Hepatocyte (in vitro differentiated cells): ENCODE measurements at regions not wholly inside any gene's neighbourhood (a gene's known extent, or its start where the extent isn't known, plus 50 kb on each side); places are given as distances from the start of the nearest gene placed in this dataset.

Experiments
- DNase-seq: peaks from one replicate; pipeline ENCODE4 v3.0.0-alpha.2; 2016; ENCODE audit warnings: low spot score
- H2AFZ ChIP-seq: fragments of 200-600 bp; sonication (generic); 2 replicates; pipeline ENCODE4 v1.6.0; 2016; ENCODE audit warnings: antibody characterized with exemption, mild to moderate bottlenecking
- H3K27ac ChIP-seq: fragments of 200-600 bp; sonication (generic); 2 replicates; pipeline ENCODE4 v1.5.1; 2016; ENCODE audit warnings: mild to moderate bottlenecking
- H3K27me3 ChIP-seq: fragments of 200-600 bp; sonication (generic); 2 replicates; pipeline ENCODE4 v1.6.1; 2016
- H3K36me3 ChIP-seq: fragments of 200-600 bp; sonication (generic); replicated peaks from 2 replicates; pipeline ENCODE4 v1.5.1; 2016; ENCODE audit warnings: low read depth; ENCODE audit not compliant: insufficient read depth
- H3K4me1 ChIP-seq: fragments of 200-600 bp; sonication (generic); 2 replicates; pipeline ENCODE4 v1.5.1; 2016; ENCODE audit warnings: mild to moderate bottlenecking, moderate library complexity; ENCODE audit not compliant: insufficient read depth
- H3K4me2 ChIP-seq: fragments of 200-600 bp; sonication (generic); 2 replicates; pipeline ENCODE4 v1.6.0; 2016
- H3K4me3 ChIP-seq: fragments of 200-600 bp; sonication (generic); 2 replicates; pipeline ENCODE4 v1.5.1; 2016; ENCODE audit warnings: mild to moderate bottlenecking
- H3K79me2 ChIP-seq: fragments of 200-600 bp; sonication (generic); 2 replicates; pipeline ENCODE4 v1.6.0; 2017; ENCODE audit warnings: mild to moderate bottlenecking
- H3K9me2 ChIP-seq: fragments of 200-600 bp; sonication (generic); replicated peaks from 2 replicates; pipeline ENCODE4 v1.6.0; 2017; ENCODE audit warnings: mild to moderate bottlenecking; ENCODE audit not compliant: insufficient read depth
- H3K9me3 ChIP-seq: fragments of 200-600 bp; sonication (generic); 2 replicates; pipeline ENCODE4 v1.5.1; 2016; ENCODE audit warnings: low read depth, mild to moderate bottlenecking
- H4K20me1 ChIP-seq: fragments of 200-600 bp; sonication (generic); 2 replicates; pipeline ENCODE4 v1.6.0; 2016; ENCODE audit warnings: mild to moderate bottlenecking; ENCODE audit not compliant: insufficient read depth, poor library complexity, severe bottlenecking
- EZH2 ChIP-seq: fragments of 200-600 bp; sonication (generic); IDR thresholded peaks from 2 replicates; pipeline ENCODE4 v1.6.1; 2016; ENCODE audit warnings: antibody characterized with exemption, mild to moderate bottlenecking, borderline replicate concordance
- EZH2phosphoT487 ChIP-seq: fragments of 200-600 bp; sonication (generic); IDR thresholded peaks from one replicate; pipeline ENCODE4 v1.6.1; 2018; ENCODE audit warnings: antibody characterized with exemption, mild to moderate bottlenecking, low read depth, moderate library complexity; ENCODE audit not compliant: unreplicated experiment, severe bottlenecking
- WGBS: methylation state at CpG from one replicate; pipeline ENCODE4 v1.1.6; 2016; ENCODE audit warnings: low lambda C conversion rate; ENCODE audit errors: missing lambda C conversion rate; 5-methylcytosine and 5-hydroxymethylcytosine counted together
- TF ChIP-seq, protein P1 (sequence below): fragments of 200-600 bp; sonication (generic); IDR thresholded peaks from 2 replicates; pipeline ENCODE4 v1.5.1; 2016; ENCODE audit warnings: antibody characterized with exemption, mild to moderate bottlenecking; ENCODE audit not compliant: poor library complexity

DNA sequence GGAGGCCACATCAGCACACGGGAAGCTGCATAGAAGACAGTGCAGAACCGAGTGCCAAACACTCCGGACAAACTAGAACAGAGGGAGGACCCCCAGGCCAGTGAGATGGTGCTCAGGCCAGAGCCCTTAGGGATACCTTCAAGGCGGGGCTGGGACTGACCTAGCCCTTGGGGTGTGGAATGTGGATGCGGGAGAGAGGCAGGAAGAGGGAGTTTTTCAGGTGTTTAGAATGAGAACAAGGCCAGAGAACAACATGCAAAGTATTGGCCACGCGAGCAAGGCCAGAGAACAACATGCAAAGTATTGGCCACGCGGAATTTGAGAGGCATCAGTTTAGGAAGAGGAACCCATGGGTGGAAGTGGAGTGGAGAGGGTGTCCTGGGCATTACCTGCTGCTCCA is 65.1 kb upstream of the ATP12A start:
- Histone ChIP-seq H2AFZ (no peak overlapping the region), H3K9me3 (no peaks in the 10 kb centered on the region), H3K27me3 (no peaks in the 10 kb centered on the region), H4K20me1 (no peaks in the 10 kb centered on the region), H3K27ac (no peak overlapping the region), H3K36me3 (no peaks in the 10 kb centered on the region), H3K4me2 (no peak overlapping the region), H3K4me1 (no peaks in the 10 kb centered on the region), H3K4me3 (no peak overlapping the region), H3K79me2 (no peaks in the 10 kb centered on the region), H3K9me2 (no peaks in the 10 kb centered on the region)
- no peak for DNase-seq
- WGBS: 92% methylated on average over 9 of the region's 9 CpGs
- TF ChIP-seq, protein P1, sequence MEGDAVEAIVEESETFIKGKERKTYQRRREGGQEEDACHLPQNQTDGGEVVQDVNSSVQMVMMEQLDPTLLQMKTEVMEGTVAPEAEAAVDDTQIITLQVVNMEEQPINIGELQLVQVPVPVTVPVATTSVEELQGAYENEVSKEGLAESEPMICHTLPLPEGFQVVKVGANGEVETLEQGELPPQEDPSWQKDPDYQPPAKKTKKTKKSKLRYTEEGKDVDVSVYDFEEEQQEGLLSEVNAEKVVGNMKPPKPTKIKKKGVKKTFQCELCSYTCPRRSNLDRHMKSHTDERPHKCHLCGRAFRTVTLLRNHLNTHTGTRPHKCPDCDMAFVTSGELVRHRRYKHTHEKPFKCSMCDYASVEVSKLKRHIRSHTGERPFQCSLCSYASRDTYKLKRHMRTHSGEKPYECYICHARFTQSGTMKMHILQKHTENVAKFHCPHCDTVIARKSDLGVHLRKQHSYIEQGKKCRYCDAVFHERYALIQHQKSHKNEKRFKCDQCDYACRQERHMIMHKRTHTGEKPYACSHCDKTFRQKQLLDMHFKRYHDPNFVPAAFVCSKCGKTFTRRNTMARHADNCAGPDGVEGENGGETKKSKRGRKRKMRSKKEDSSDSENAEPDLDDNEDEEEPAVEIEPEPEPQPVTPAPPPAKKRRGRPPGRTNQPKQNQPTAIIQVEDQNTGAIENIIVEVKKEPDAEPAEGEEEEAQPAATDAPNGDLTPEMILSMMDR: no peak
- TF ChIP-seq EZH2 (no peak), EZH2phosphoT487 (no peak)

DNA sequence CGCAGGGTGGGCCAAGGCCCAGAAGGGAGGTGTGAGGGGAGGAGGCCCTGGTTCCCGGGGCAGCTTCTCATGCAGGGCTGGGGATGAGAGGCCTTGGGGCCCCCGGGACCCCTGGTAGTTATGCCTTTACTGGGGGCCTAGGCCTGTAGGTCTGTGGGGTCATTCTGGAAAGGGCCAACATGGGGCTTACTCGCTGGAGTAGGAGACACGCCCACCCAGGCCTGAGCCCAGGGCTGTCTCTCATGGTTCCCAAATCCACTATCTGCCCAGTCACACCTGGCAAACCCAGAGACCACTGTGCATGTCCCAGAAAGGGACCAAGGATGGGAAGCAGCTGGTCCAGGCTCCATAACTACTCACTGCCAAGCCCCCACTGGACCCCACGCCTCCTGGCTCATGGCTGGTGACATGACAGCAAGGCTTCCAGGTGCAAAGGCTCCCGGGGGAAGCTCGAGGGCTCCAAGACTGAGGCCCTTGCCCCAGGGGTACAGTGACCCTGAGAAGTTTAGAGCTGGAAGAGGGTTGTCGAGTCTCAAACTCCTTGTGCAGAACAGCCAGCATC is 64.2 kb upstream of the ATP12A start:
- WGBS: 95% methylated on average over 9 of the region's 9 CpGs
- no peaks in the 10 kb centered on the region for H3K9me2 ChIP-seq
- H3K27me3 ChIP-seq: no peaks in the 10 kb centered on the region
- H2AFZ ChIP-seq: no peak overlapping the region
- no peak overlapping the region for H3K4me3 ChIP-seq
- no peaks in the 10 kb centered on the region for H4K20me1 ChIP-seq
- H3K36me3 ChIP-seq: no peaks in the 10 kb centered on the region
- TF ChIP-seq, protein P1: no peak
- no peak for TF ChIP-seq EZH2
- TF ChIP-seq EZH2phosphoT487: no peak
- H3K79me2 ChIP-seq: no peaks in the 10 kb centered on the region
- DNase-seq: no peak
- H3K27ac ChIP-seq: no peak overlapping the region
- H3K9me3 ChIP-seq: no peaks in the 10 kb centered on the region
- no peaks in the 10 kb centered on the region for H3K4me1 ChIP-seq
- no peak overlapping the region for H3K4me2 ChIP-seq

DNA sequence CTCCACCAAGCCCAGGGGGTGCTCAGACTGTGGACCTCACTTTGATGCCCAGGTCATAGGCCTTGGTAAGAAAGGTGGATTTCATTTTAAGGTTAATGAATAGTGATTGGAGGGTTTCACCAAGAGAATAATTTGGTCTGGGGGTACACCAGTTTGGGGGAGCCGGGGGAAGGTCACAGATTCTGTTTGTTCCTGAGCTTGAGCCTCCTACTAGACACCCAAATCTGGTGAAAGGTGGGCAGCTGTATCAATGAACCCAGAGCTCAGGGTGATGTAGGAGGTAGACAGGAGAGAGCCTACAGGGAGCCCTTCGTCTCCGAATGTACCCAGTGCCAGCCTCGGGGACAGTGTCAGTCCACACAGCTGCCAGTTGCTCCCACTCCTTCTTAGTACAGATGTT is 63.7 kb upstream of the ATP12A start:
- H3K36me3 ChIP-seq: no peaks in the 10 kb centered on the region
- no peak for DNase-seq
- no peaks in the 10 kb centered on the region for H3K27me3 ChIP-seq
- no peaks in the 10 kb centered on the region for H3K9me2 ChIP-seq
- TF ChIP-seq EZH2: no peak
- TF ChIP-seq, protein P1: no peak
- no peak for TF ChIP-seq EZH2phosphoT487
- no peaks in the 10 kb centered on the region for H3K79me2 ChIP-seq
- H3K9me3 ChIP-seq: no peaks in the 10 kb centered on the region
- no peak overlapping the region for H3K27ac ChIP-seq
- H3K4me2 ChIP-seq: no peak overlapping the region
- H4K20me1 ChIP-seq: no peaks in the 10 kb centered on the region
- no peaks in the 10 kb centered on the region for H3K4me1 ChIP-seq
- 81% methylated on average over 4 of the region's 4 CpGs for WGBS
- H2AFZ ChIP-seq: no peak overlapping the region
- no peak overlapping the region for H3K4me3 ChIP-seq
